ENCODE measurements at regions not wholly inside any gene's neighbourhood (a gene's known extent, or its start where the extent isn't known, plus 50 kb on each side); places are given as distances from the start of the nearest gene placed in this dataset.
"Not testable (repeated sequence)": the region's sequence is repeated elsewhere in the genome, so short reads cannot be mapped to it uniquely, and the experiment has no call there.

- H3K4me3 ChIP-seq (ENCODE audit: low read depth, low read length): no peak overlapping the region
- no peak for DNase-seq (ENCODE audit: low read depth)
Observed at GRCh38 chr2:182622231-182622630, 93.8 kb upstream of the DNAJC10 start.

GRCh38 chr2:182625814-182626213 lies 90.2 kb upstream of the DNAJC10 start:
- no peak overlapping the region for H3K4me3 ChIP-seq (ENCODE audit: low read depth, low read length)
- no peak for DNase-seq (ENCODE audit: low read depth)

GRCh38 chr2:182628916-182629315 lies 87.1 kb upstream of the DNAJC10 start:
- H3K4me3 ChIP-seq (ENCODE audit: low read depth, low read length): no peak overlapping the region
- no peak for DNase-seq (ENCODE audit: low read depth)

GRCh38 chr2:182630207-182630606 lies 85.8 kb upstream of the DNAJC10 start:
- no peak overlapping the region for H3K4me3 ChIP-seq (ENCODE audit: low read depth, low read length)
- DNase-seq (ENCODE audit: low read depth): no peak

DNA sequence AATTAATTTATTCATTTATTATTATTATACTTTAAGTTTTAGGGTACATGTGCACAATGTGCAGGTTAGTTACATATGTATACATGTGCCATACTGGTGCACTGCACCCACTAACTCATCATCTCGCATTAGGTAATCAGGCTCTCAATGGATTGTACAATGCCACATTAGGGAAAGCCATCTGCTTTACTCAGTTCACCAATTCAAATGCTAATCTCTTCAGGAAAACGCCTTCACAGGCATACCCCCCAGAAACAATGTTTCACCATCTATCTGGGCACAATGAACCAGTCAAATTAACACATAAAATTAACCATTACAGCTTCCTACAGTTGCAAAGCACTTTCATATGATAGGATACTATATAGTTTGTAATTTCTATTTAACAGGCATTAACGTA lies 84.8 kb upstream of the DNAJC10 start:
- no peak for DNase-seq (ENCODE audit: low read depth)
- H3K4me3 ChIP-seq (ENCODE audit: low read depth, low read length): no peak overlapping the region

DNA sequence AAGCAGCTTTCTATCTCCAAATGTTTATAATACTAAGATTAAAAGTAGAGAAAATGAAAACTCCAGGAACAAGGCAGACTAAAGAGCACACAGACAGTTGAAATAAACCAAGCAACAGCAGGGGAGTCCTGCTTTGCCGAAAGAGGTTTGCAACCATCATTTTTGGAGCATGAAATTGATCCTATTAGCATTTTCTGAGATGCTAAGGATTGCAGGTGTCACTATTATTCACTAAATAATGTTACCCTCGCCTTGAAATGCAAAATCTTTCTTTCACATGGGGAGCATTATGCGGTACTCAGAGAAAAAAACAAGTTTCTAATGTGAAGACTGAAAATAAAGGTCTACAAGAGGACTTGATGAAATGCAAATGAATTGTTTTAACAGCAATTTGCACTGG lies 81.7 kb upstream of the DNAJC10 start:
- H3K4me3 ChIP-seq (ENCODE audit: low read depth, low read length): no peak overlapping the region
- no peak for DNase-seq (ENCODE audit: low read depth)

DNA sequence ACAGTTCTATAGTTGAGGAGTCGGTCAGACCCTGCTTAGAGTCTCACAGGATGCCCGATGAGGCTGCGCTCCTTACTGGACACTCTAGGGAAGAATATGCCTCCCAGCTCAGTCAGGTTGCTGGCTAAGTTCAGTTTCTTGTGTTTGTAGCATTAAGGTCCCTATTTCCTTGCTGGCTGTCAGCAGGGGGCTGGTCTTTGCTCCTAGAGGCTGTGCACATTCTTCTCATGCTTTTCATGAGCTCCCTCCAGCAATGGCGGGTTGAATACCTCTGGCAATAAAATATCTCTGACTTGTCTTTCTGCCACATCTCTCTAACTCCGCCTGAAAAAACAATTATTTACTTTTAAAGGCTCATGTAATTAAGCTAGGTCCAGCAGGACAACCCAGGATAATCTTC lies 79.4 kb upstream of the DNAJC10 start:
- H3K4me3 ChIP-seq (ENCODE audit: low read depth, low read length): no peak overlapping the region
- DNase-seq (ENCODE audit: low read depth): no peak

DNA sequence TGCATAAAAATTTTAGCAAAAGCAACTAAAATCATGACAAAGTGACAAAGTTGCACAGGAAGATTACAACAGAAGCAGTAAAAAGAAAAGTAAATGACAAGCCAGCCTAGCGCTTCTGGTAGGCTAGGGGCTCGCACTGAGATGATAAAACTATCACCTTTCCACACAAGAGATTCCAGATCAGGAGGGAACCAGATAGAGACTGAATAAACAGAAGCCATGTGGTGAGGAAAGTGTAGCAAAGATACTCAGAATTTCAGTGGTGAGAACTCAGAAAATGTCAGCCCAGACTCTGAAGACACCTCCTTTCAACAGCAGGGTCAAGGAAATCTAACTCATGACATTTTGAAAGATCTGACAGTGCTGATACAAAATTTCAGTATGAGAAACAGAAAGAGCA lies 77.4 kb upstream of the DNAJC10 start:
- no peak overlapping the region for H3K4me3 ChIP-seq (ENCODE audit: low read depth, low read length)
- no peak for DNase-seq (ENCODE audit: low read depth)

GRCh38 chr2:182639971-182640370 lies 76.1 kb upstream of the DNAJC10 start:
- H3K4me3 ChIP-seq (ENCODE audit: low read depth, low read length): no peak overlapping the region
- no peak for DNase-seq (ENCODE audit: low read depth)

- H3K4me3 ChIP-seq (ENCODE audit: low read depth, low read length): no peak overlapping the region
- DNase-seq (ENCODE audit: low read depth): no peak
Observed at GRCh38 chr2:182642328-182642727, 73.7 kb upstream of the DNAJC10 start.

GRCh38 chr2:182646763-182647498 lies 69.1 kb upstream of the DNAJC10 start:
- H3K4me3 ChIP-seq (ENCODE audit: low read depth, low read length): no peak overlapping the region
- no peak for DNase-seq (ENCODE audit: low read depth)

GRCh38 chr2:182647499-182647787 lies 68.6 kb upstream of the DNAJC10 start:
- DNase-seq (ENCODE audit: low read depth): no peak
- H3K4me3 ChIP-seq (ENCODE audit: low read depth, low read length): no peak overlapping the region

GRCh38 chr2:182649316-182649715 lies 66.7 kb upstream of the DNAJC10 start:
- no peak overlapping the region for H3K4me3 ChIP-seq (ENCODE audit: low read depth, low read length)
- peak; percentile 8 for DNase-seq (ENCODE audit: low read depth)

DNA sequence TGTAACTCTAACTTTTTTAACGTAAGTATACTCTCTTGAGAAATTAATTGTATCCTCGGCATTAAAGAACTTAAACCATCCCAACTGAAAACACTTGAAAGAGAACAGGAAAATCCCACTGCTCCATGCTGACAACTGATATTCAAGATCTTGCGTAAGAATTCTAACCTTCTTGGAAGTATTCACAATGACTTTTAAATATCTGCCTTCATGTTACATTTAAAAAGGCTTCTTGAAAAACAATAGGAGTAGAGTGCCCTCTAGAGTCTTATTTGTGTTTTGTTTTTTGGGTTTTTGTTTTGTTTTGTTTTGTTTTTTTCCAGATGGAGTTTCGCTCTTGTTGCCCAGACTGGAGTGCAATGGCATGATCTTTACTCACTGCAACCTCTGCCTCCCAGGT lies 65.4 kb upstream of the DNAJC10 start:
- peak; percentile 44 for DNase-seq (ENCODE audit: low read depth)
- no peak overlapping the region for H3K4me3 ChIP-seq (ENCODE audit: low read depth, low read length)

GRCh38 chr2:182652326-182652725 lies 63.7 kb upstream of the DNAJC10 start:
- no peak overlapping the region for H3K4me3 ChIP-seq (ENCODE audit: low read depth, low read length)
- no peak for DNase-seq (ENCODE audit: low read depth)

DNA sequence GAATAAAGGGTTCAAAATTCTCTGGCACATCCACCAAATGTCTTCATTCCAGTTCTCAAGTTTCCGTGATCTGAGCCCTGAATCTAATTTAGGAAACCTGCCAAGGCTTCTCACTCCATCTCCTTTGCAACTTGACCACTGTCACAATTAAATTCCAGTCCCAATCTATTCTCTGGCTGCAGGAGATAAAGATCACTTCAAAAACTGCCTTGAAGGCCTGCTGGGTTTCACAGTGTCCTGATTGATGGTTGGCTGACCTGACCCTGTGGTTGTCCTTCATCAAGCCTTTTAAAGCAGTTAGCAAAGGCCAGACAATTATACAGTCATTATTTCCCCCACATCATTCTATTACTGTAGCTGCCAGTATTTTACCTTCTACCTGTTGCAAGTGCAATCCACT lies 60.3 kb upstream of the DNAJC10 start:
- no peak for DNase-seq (ENCODE audit: low read depth)
- no peak overlapping the region for H3K4me3 ChIP-seq (ENCODE audit: low read depth, low read length)

DNA sequence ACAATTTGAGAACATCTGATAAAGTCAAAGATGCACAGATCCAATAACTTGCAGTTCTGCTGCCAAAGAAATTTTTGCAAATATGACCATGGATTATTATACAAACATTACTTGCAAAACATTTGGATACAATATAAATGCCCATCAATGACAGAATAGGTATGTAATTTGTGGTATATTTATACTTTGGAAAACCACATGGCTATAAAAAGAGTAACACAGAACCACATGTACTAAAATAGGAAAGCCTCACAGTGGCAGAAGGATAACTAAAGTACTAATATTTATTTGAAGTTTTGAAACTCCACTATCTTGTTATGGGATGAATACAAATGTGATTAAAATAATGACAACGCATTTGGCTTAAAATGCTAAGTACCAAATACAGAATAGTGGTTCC lies 51.8 kb upstream of the DNAJC10 start:
- no peak for DNase-seq (ENCODE audit: low read depth)
- H3K4me3 ChIP-seq (ENCODE audit: low read depth, low read length): no peak overlapping the region

GRCh38 chr2:182665500-182665899 lies 50.6 kb upstream of the DNAJC10 start:
- not testable (repeated sequence) for DNase-seq (ENCODE audit: low read depth); H3K4me3 ChIP-seq (ENCODE audit: low read depth, low read length)
